DND-41 (cell line): ENCODE measurements at regions not wholly inside any gene's neighbourhood (a gene's known extent, or its start where the extent isn't known, plus 50 kb on each side); places are given as distances from the start of the nearest gene placed in this dataset.

ENCODE experiments used
- EZH2 ChIP-seq: IDR thresholded peaks from 3 replicates; pipeline ENCODE4 v1.6.1; 2012; ENCODE audit warnings: borderline replicate concordance, low read depth, mild to moderate bottlenecking, moderate library complexity, low read length, inconsistent platforms; ENCODE audit not compliant: severe bottlenecking
- TF ChIP-seq, protein P1 (sequence below): IDR thresholded peaks from 2 replicates; pipeline ENCODE4 v1.5.1; 2012; ENCODE audit warnings: borderline replicate concordance, low read length, moderate library complexity, mild to moderate bottlenecking; ENCODE audit not compliant: poor library complexity, severe bottlenecking; ENCODE audit errors: extremely low read depth

DNA sequence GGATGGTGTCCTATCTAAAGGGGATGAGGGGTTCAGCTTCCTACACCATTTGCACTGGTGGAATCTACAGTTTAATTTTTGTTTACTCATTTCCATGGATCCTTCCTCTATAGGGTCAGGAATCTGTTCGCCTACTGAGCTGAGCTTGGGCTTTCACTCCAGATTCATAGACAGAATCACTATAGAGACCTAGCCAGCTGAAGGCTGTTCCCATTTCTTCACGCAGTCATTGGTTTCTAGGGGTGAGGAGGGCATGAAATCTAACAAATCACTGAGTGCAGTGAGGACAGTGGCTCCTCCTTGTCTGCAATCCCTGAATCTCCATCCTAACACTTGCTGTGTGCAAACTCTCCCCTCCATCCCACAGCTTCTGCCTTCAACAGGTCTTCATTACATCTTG, 578.5 kb downstream of the TSN start:
- TF ChIP-seq, protein P1, sequence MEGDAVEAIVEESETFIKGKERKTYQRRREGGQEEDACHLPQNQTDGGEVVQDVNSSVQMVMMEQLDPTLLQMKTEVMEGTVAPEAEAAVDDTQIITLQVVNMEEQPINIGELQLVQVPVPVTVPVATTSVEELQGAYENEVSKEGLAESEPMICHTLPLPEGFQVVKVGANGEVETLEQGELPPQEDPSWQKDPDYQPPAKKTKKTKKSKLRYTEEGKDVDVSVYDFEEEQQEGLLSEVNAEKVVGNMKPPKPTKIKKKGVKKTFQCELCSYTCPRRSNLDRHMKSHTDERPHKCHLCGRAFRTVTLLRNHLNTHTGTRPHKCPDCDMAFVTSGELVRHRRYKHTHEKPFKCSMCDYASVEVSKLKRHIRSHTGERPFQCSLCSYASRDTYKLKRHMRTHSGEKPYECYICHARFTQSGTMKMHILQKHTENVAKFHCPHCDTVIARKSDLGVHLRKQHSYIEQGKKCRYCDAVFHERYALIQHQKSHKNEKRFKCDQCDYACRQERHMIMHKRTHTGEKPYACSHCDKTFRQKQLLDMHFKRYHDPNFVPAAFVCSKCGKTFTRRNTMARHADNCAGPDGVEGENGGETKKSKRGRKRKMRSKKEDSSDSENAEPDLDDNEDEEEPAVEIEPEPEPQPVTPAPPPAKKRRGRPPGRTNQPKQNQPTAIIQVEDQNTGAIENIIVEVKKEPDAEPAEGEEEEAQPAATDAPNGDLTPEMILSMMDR: no peak
- no peak for TF ChIP-seq EZH2
